GM12864 (cell line): ENCODE measurements at regions not wholly inside any gene's neighbourhood (a gene's known extent, or its start where the extent isn't known, plus 50 kb on each side); places are given as distances from the start of the nearest gene placed in this dataset.

Experiments used
- DNase-seq: peaks from one replicate; pipeline ENCODE4 v3.0.0-alpha.2; 2011; ENCODE audit warnings: low read depth
- H3K4me3 ChIP-seq: 2 replicates; pipeline ENCODE4 v1.5.1; 2011; ENCODE audit warnings: mild to moderate bottlenecking, low read depth, low read length, control low read depth
- CTCF ChIP-seq: IDR thresholded peaks from 2 replicates; pipeline ENCODE4 v1.5.1; 2011; ENCODE audit warnings: low read depth, mild to moderate bottlenecking, moderate library complexity, low read length, control low read depth, inconsistent platforms; ENCODE audit errors: missing control alignments

GRCh38 chr9:2351324-2351723 lies 270.3 kb upstream of the VLDLR start:
- DNase-seq: no peak
- H3K4me3 ChIP-seq: no peak overlapping the region
- TF ChIP-seq CTCF: no peak

- no peak overlapping the region for H3K4me3 ChIP-seq
- TF ChIP-seq CTCF: no peak
- DNase-seq: no peak
Observed at GRCh38 chr9:2354216-2354615, 267.4 kb upstream of the VLDLR start.

GRCh38 chr9:2354856-2355696 lies 266.5 kb upstream of the VLDLR start:
- no peak overlapping the region for H3K4me3 ChIP-seq
- no peak for TF ChIP-seq CTCF
- no peak for DNase-seq

DNA sequence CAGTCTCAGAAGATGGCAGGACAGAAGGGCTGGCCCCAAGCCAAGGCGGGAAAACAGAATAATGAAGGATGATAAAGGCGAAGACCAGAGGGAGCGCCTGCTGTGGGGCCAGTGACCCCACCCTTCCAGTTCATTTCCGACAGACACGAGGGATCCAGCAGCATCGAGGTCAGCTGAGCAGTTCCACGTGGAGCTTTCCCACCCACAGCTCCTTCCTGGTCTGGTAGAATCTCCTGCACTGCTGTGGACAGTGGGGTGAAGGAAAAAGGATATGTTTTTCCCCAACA lies 265.9 kb upstream of the VLDLR start:
- no peak for DNase-seq
- no peak overlapping the region for H3K4me3 ChIP-seq
- no peak for TF ChIP-seq CTCF

GRCh38 chr9:2356041-2356790 lies 265.4 kb upstream of the VLDLR start:
- H3K4me3 ChIP-seq: no peak overlapping the region
- TF ChIP-seq CTCF: no peak
- no peak for DNase-seq

DNA sequence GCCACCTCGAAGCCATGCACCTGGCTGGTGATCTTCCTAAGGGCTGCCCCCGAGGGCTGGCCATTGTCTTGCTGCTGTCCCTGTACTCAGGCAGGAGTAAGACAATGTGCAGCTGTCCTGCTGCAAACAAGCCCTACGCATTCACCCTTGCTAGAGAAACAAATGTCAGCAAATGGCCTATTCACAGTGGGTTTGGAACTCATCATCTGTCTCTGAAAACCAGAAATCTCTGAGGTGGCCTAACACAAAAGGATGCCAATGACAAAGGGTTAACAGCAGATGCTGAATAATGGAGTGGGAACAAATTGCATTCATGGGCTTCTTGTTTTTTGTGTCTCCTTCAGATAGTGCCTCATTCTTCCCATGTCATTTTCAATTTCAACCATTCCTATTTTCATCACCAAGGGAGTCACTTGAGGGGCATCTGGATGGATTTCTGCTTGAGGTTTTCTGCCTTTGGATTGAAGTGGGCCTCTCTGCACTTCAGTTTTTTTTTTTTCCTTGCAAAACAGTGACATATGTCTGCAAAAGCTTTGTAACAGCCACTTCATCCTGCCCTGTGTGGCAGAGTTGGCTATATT lies 261.6 kb upstream of the VLDLR start:
- H3K4me3 ChIP-seq: no peak overlapping the region
- no peak for DNase-seq
- TF ChIP-seq CTCF: no peak
